Breast epithelium (tissue), 4 donors: ENCODE measurements at regions not wholly inside any gene's neighbourhood (a gene's known extent, or its start where the extent isn't known, plus 50 kb on each side); places are given as distances from the start of the nearest gene placed in this dataset.

Experiments
- DNase-seq, 2 donors: peaks; one replicate each; pipeline ENCODE4 v3.0.0-alpha.2; 2019; ENCODE audit warnings: low spot score in 2 of 2
- H3K27ac ChIP-seq, 2 donors: fragments of 200-600 bp; sonication (generic) in 1 of 2; one replicate each; pipeline ENCODE4 v1.5.1; 2016 to 2019; ENCODE audit warnings: mild to moderate bottlenecking in 1 of 2
- H3K27me3 ChIP-seq, 2 donors: fragments of 200-600 bp; sonication (generic) in 1 of 2; one replicate each; pipeline versions ENCODE4 v1.5.1 to v1.6.0; 2017 to 2019; ENCODE audit warnings: control low read depth in 1 of 2, mild to moderate bottlenecking in 1 of 2
- H3K36me3 ChIP-seq: fragments of 200-600 bp; one replicate; pipeline ENCODE4 v1.5.1; 2019
- H3K4me1 ChIP-seq, 2 donors: fragments of 200-600 bp; sonication (generic); one replicate each; pipeline ENCODE4 v1.5.1; 2016 to 2019; ENCODE audit warnings: control low read depth in 1 of 2
- H3K4me3 ChIP-seq, 3 donors: fragments of 200-600 bp; sonication (generic); 1 replicate in 2 of 3; 2 replicates in 1 of 3; pipeline ENCODE4 v1.5.1; 2016 to 2019; ENCODE audit warnings: mild to moderate bottlenecking in 3 of 3, moderate library complexity in 2 of 3
- H3K9me3 ChIP-seq, 2 donors: fragments of 200-600 bp; sonication (generic) in 1 of 2; one replicate each; pipeline ENCODE4 v1.5.1; 2016 to 2019; ENCODE audit warnings: control low read depth in 1 of 2
- CTCF ChIP-seq, 3 donors: fragments of 450-650 bp; IDR thresholded peaks; one replicate each; pipeline ENCODE4 v1.5.1; 2016 to 2017; ENCODE audit warnings: antibody characterized with exemption in 3 of 3, mild to moderate bottlenecking in 3 of 3, moderate library complexity in 3 of 3
- POLR2A ChIP-seq: fragments of 450-650 bp; IDR thresholded peaks from one replicate; pipeline ENCODE4 v1.6.1; 2016; ENCODE audit warnings: antibody characterized with exemption, mild to moderate bottlenecking, moderate library complexity
- POLR2AphosphoS5 ChIP-seq, 3 donors: sonication (generic); formaldehyde crosslinking; IDR thresholded peaks; one replicate each; pipeline ENCODE4 v1.6.1; 2017; ENCODE audit warnings: antibody characterized with exemption in 3 of 3
- intact Hi-C: fragments of 100-400 bp; cut with DNase I; formaldehyde crosslinking; loops from one replicate; pipeline ENCODE4 v1.15.1; 2023; ENCODE audit warnings: low total_unique reads

DNA sequence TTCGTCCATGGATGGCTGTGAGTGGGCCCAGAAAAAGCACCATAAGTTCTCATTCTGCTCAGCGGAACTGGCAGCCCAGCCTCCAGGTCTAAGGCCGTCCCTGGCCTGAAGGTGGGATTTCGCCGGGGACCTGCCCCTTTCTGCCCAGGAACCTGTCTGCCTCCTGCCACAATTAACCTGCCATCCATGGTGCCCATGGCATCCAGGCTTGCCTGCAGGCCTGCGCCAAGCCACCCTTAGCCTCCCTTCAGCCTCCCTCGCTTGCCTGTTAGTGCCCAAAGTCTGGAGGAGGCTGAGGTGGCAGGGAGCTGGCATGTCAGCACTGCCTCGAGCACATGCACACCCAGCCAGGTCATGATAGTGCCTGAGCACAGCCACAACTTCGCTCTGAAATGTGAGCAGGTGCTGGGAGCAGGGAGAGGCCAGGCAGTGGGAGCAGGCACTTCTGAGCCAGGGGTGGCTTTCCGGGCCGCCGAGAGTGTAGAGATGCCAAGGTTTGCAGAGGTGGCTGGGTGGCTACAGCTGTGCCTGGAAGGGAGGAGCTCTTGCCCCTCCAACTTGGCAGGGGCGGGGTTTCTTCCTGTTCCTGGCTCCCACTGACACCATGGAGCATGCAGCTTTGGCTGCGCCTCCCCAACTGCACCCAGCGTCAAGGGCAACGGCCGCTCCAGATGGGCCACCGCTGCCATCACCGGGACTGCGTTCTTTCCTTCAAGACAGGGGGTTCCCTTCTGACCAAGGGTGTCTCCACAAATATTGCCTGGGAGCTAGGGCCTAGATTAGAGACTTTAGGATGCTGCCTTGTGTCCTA is 648.9 kb upstream of the VRK2 start:
- no peak overlapping the region for H3K27ac ChIP-seq
- TF ChIP-seq POLR2AphosphoS5 (IDR thresholded peaks at IDR 0.05) (no peak), CTCF (IDR thresholded peaks at IDR 0.05) (no peak), POLR2A (no peak)
- intact Hi-C loops = no loop called here
- DNase-seq = no peak
- no peaks in the 10 kb centered on the region for H3K4me1 ChIP-seq
- H3K36me3 ChIP-seq = no peaks in the 10 kb centered on the region
- no peak overlapping the region for H3K4me3 ChIP-seq
- H3K27me3 ChIP-seq = no peaks in the 10 kb centered on the region
- H3K9me3 ChIP-seq = peaks cover 3 to 17% of the 10 kb centered on the region in 2 donors

DNA sequence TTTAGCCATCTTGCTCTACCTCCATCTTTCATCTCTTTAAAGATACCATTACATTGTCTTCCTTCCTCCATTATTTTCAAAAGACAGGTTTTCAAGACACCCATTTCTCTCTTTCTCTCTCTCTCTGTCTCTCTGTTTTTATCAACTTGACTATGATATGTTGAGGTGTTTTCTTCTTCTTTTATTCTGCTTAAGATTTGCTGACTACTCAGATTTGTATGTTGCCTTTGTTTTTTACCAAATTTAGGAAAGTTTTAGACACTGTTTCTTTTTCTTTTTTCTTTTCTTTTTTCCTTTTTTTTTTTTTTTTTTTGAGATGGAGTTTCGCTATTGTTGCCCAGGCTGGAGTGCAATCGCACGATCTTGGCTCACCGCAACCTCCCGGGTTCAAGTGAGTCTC is 647.5 kb upstream of the VRK2 start:
- H3K36me3 ChIP-seq = no peaks in the 10 kb centered on the region
- DNase-seq = no peak
- no peaks in the 10 kb centered on the region for H3K4me1 ChIP-seq
- intact Hi-C loops = no loop called here
- no peaks in the 10 kb centered on the region for H3K27me3 ChIP-seq
- no peak for TF ChIP-seq CTCF (IDR thresholded peaks at IDR 0.05)
- peaks cover 3 to 17% of the 10 kb centered on the region in 2 donors for H3K9me3 ChIP-seq
- H3K4me3 ChIP-seq = no peak overlapping the region
- H3K27ac ChIP-seq = no peak overlapping the region

- Histone ChIP-seq H3K4me1 (no peaks in the 10 kb centered on the region), H3K27ac (no peak overlapping the region), H3K27me3 (no peaks in the 10 kb centered on the region), H3K9me3 (peaks cover 3 to 15% of the 10 kb centered on the region in 2 donors), H3K36me3 (no peaks in the 10 kb centered on the region), H3K4me3 (no peak overlapping the region)
- no peak for TF ChIP-seq CTCF (IDR thresholded peaks at IDR 0.05)
- intact Hi-C loops = no loop called here
- no peak for DNase-seq
These were observed 644.5 kb upstream of the VRK2 start for GRCh38 chr2:57402096-57402495.

DNA sequence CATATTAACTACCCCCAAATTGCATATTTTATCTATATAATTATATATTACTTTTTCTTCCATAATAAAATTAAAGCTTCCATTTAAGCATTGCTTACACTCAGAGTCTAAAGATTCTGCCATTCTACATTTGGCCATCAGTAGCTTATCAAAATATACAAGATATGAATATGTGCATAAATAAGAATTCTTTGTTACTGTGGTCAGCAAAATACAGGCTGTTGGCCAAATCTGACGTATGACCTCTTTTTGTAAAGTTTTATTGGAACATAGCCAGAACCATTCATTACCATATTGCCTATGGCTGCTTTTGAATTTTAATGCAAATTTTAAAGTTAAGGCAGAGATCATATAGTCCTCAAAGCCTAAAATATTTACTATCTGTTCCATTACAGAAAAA is 643.9 kb upstream of the VRK2 start:
- H3K4me3 ChIP-seq = no peak overlapping the region
- no peak for TF ChIP-seq CTCF (IDR thresholded peaks at IDR 0.05)
- TF ChIP-seq POLR2A = no peak
- TF ChIP-seq POLR2AphosphoS5 (IDR thresholded peaks at IDR 0.05) = no peak
- no peak for DNase-seq
- H3K27me3 ChIP-seq = no peaks in the 10 kb centered on the region
- no peaks in the 10 kb centered on the region for H3K36me3 ChIP-seq
- no peaks in the 10 kb centered on the region for H3K4me1 ChIP-seq
- H3K27ac ChIP-seq = no peak overlapping the region
- peaks cover 3 to 8% of the 10 kb centered on the region in 2 donors for H3K9me3 ChIP-seq
- intact Hi-C loops = no loop called here

GRCh38 chr2:57407772-57408201 is 638.8 kb upstream of the VRK2 start:
- Histone ChIP-seq H3K9me3 (peaks cover 0 to 16% of the 10 kb centered on the region in 2 donors), H3K36me3 (no peaks in the 10 kb centered on the region), H3K4me1 (no peaks in the 10 kb centered on the region), H3K27ac (no peak overlapping the region), H3K27me3 (no peaks in the 10 kb centered on the region), H3K4me3 (no peak overlapping the region)
- intact Hi-C loops = no loop called here
- no peak for DNase-seq
- TF ChIP-seq CTCF (IDR thresholded peaks at IDR 0.05) (no peak), POLR2A (no peak), POLR2AphosphoS5 (IDR thresholded peaks at IDR 0.05) (no peak)
